CD14-positive monocyte (primary cell): ENCODE measurements at regions not wholly inside any gene's neighbourhood (a gene's known extent, or its start where the extent isn't known, plus 50 kb on each side); places are given as distances from the start of the nearest gene placed in this dataset.

Experiments used
- DNase-seq, 3 donors: peaks; one replicate each; pipeline ENCODE4 v3.0.0-alpha.2; 2011 to 2022
- H2AFZ ChIP-seq: 2 replicates; pipeline ENCODE4 v1.6.0; 2012; ENCODE audit warnings: mild to moderate bottlenecking, low read depth, low read length, inconsistent platforms; ENCODE audit not compliant: insufficient read depth, poor library complexity, severe bottlenecking
- H3K27ac ChIP-seq, 2 donors: 1 replicate in 1 of 2; 2 replicates in 1 of 2; pipeline ENCODE4 v1.5.1; 2012 to 2013; ENCODE audit warnings: low read length in 2 of 2, control low read depth in 1 of 2, inconsistent platforms in 1 of 2, low read depth in 1 of 2, mild to moderate bottlenecking in 1 of 2
- H3K27me3 ChIP-seq, 2 donors: one replicate each; pipeline versions ENCODE4 v1.6.0 to v1.6.1; 2011 to 2013; ENCODE audit warnings: low read length in 2 of 2; ENCODE audit not compliant: control insufficient read depth in 2 of 2, insufficient read depth in 2 of 2
- H3K36me3 ChIP-seq, 2 donors: replicated peaks in 1 of 2; 1 replicate in 1 of 2; 2 replicates in 1 of 2; pipeline versions ENCODE4 v1.5.1 to v1.6.1; 2012 to 2013; ENCODE audit warnings: low read length in 2 of 2, control low read depth in 1 of 2, inconsistent platforms in 1 of 2, mild to moderate bottlenecking in 1 of 2; ENCODE audit not compliant: insufficient read depth in 2 of 2, control insufficient read depth in 1 of 2
- H3K4me1 ChIP-seq, 2 donors: 1 replicate in 1 of 2; 2 replicates in 1 of 2; pipeline versions ENCODE4 v1.5.1 to v1.6.1; 2012 to 2013; ENCODE audit warnings: low read length in 2 of 2, control low read depth in 1 of 2, inconsistent platforms in 1 of 2, mild to moderate bottlenecking in 1 of 2, moderate library complexity in 1 of 2; ENCODE audit not compliant: insufficient read depth in 2 of 2, control insufficient read depth in 1 of 2
- H3K4me2 ChIP-seq: replicated peaks from 2 replicates; pipeline ENCODE3; 2012; ENCODE audit warnings: low read length, moderate library complexity, mild to moderate bottlenecking; ENCODE audit not compliant: poor library complexity, severe bottlenecking; ENCODE audit errors: extremely low read depth
- H3K4me3 ChIP-seq, 3 experiments: fragments of 200-600 bp in 1 of 3; sonication (generic) in 1 of 3; replicated peaks in 1 of 3; 1 replicate in 2 of 3; 2 replicates in 1 of 3; pipeline ENCODE4 v1.5.1; 2011 to 2013; ENCODE audit warnings: low read length in 3 of 3, mild to moderate bottlenecking in 3 of 3, control low read depth in 2 of 3, low read depth in 2 of 3, inconsistent platforms in 1 of 3, moderate library complexity in 1 of 3
- H3K79me2 ChIP-seq: 2 replicates; pipeline ENCODE4 v1.6.0; 2012; ENCODE audit warnings: mild to moderate bottlenecking, control low read depth, inconsistent platforms, low read length, moderate library complexity; ENCODE audit not compliant: insufficient read depth
- H3K9ac ChIP-seq: 2 replicates; pipeline ENCODE4 v1.6.0; 2017; ENCODE audit warnings: low read length, mild to moderate bottlenecking; ENCODE audit not compliant: insufficient read depth, poor library complexity, severe bottlenecking
- H3K9me3 ChIP-seq, 2 donors: replicated peaks in 1 of 2; 1 replicate in 1 of 2; 2 replicates in 1 of 2; pipeline versions ENCODE4 v1.5.1 to v1.6.1; 2012 to 2013; ENCODE audit warnings: low read length in 2 of 2, control low read depth in 1 of 2; ENCODE audit not compliant: control insufficient read depth in 1 of 2, insufficient read depth in 1 of 2
- H4K20me1 ChIP-seq: 2 replicates; pipeline ENCODE4 v1.6.0; 2012; ENCODE audit warnings: mild to moderate bottlenecking, low read length, control low read depth, moderate library complexity; ENCODE audit not compliant: insufficient read depth
- H3K27ac Mint-ChIP-seq, 7 donors: one replicate each; pipeline ENCODE4 v1.8.0; 2020; ENCODE audit warnings: mild to moderate bottlenecking in 7 of 7, mixed read lengths in 7 of 7, moderate library complexity in 6 of 7, inconsistent platforms in 2 of 7
- H3K27me3 Mint-ChIP-seq, 3 donors: one replicate each; pipeline ENCODE4 v1.8.0; 2021 to 2022; ENCODE audit warnings: low read depth in 3 of 3, mild to moderate bottlenecking in 3 of 3, mixed read lengths in 3 of 3, moderate library complexity in 3 of 3, inconsistent platforms in 1 of 3
- H3K36me3 Mint-ChIP-seq, 2 donors: one replicate each; pipeline ENCODE4 v1.8.0; 2020; ENCODE audit warnings: mixed read lengths in 2 of 2, inconsistent platforms in 1 of 2, mild to moderate bottlenecking in 1 of 2
- H3K4me1 Mint-ChIP-seq: one replicate; pipeline ENCODE4 v1.8.0; 2020; ENCODE audit warnings: mild to moderate bottlenecking, mixed read lengths
- H3K4me3 Mint-ChIP-seq, 2 donors: one replicate each; pipeline ENCODE4 v1.8.0; 2020; ENCODE audit warnings: mild to moderate bottlenecking in 2 of 2, mixed read lengths in 2 of 2, moderate library complexity in 1 of 2
- H3K9me3 Mint-ChIP-seq, 7 donors: one replicate each; pipeline ENCODE4 v1.8.0; 2020 to 2022; ENCODE audit warnings: mixed read lengths in 7 of 7, mild to moderate bottlenecking in 6 of 7, moderate library complexity in 6 of 7, inconsistent platforms in 2 of 7
- CTCF ChIP-seq: fragments of 200-600 bp; IDR thresholded peaks from one replicate; pipeline ENCODE4 v1.8.0; 2022; ENCODE audit warnings: antibody characterized with exemption, mild to moderate bottlenecking
- WGBS: methylation state at CpG from one replicate; pipeline ENCODE4 v1.1.5; 2013; ENCODE audit warnings: missing lambda C conversion rate; ENCODE audit not compliant: insufficient coverage; 5-methylcytosine and 5-hydroxymethylcytosine counted together
- intact Hi-C, 2 donors: fragments of 100-400 bp; cut with micrococcal nuclease; formaldehyde crosslinking; loops; one replicate each; pipeline versions ENCODE4 v1.15.0 to v1.15.1; 2023

- 97% methylated on average over 5 of the region's 6 CpGs for WGBS
- no peaks in the 10 kb centered on the region for H3K4me1 ChIP-seq
- TF ChIP-seq CTCF: no peak
- H3K36me3 ChIP-seq: no peaks in the 10 kb centered on the region
- Mint-ChIP-seq H3K36me3 (no peaks in the 10 kb centered on the region), H3K9me3 (peaks cover 10 to 37% (median 22%) of the 10 kb centered on the region in 7 donors), H3K4me1 (no peaks in the 10 kb centered on the region), H3K27me3 (peaks cover 0 to 2% (median 1%) of the 10 kb centered on the region in 3 donors), H3K27ac (no peak overlapping the region), H3K4me3 (no peak overlapping the region)
- H3K4me2 ChIP-seq: no peak overlapping the region
- no peaks in the 10 kb centered on the region for H3K79me2 ChIP-seq
- no peak overlapping the region for H3K27ac ChIP-seq
- no peak overlapping the region for H3K4me3 ChIP-seq
- intact Hi-C loops: no loop called here
- no peak overlapping the region for H3K9ac ChIP-seq
- DNase-seq: no peak
- peaks cover 7 to 37% of the 10 kb centered on the region in 2 donors for H3K9me3 ChIP-seq
- no peak overlapping the region for H2AFZ ChIP-seq
- no peaks in the 10 kb centered on the region for H4K20me1 ChIP-seq
- H3K27me3 ChIP-seq: no peaks in the 10 kb centered on the region
These were observed 375.0 kb downstream of the IRX2 start for GRCh38 chr5:2376486-2376885.

GRCh38 chr5:2375757-2376250 is 375.7 kb downstream of the IRX2 start:
- no peaks in the 10 kb centered on the region for H4K20me1 ChIP-seq
- no peaks in the 10 kb centered on the region for H3K36me3 Mint-ChIP-seq
- no peak overlapping the region for H3K27ac ChIP-seq
- DNase-seq: no peak
- 95% methylated on average over 6 of the region's 11 CpGs for WGBS
- H3K9me3 Mint-ChIP-seq: peaks cover 10 to 43% (median 20%) of the 10 kb centered on the region in 7 donors
- H3K4me1 Mint-ChIP-seq: no peaks in the 10 kb centered on the region
- no peak overlapping the region for H2AFZ ChIP-seq
- no peak overlapping the region for H3K27ac Mint-ChIP-seq
- no peaks in the 10 kb centered on the region for H3K27me3 ChIP-seq
- H3K79me2 ChIP-seq: no peaks in the 10 kb centered on the region
- H3K36me3 ChIP-seq: no peaks in the 10 kb centered on the region
- no peak overlapping the region for H3K4me3 Mint-ChIP-seq
- no peak overlapping the region for H3K4me2 ChIP-seq
- TF ChIP-seq CTCF: no peak
- no peak overlapping the region for H3K4me3 ChIP-seq
- intact Hi-C loops: no loop called here
- peaks cover 7 to 38% of the 10 kb centered on the region in 2 donors for H3K9me3 ChIP-seq
- no peaks in the 10 kb centered on the region for H3K4me1 ChIP-seq
- peaks cover 0 to 2% (median 0%) of the 10 kb centered on the region in 3 donors for H3K27me3 Mint-ChIP-seq
- H3K9ac ChIP-seq: no peak overlapping the region
